NCI-H2029 (cell line): ENCODE measurements at regions not wholly inside any gene's neighbourhood (a gene's known extent, or its start where the extent isn't known, plus 50 kb on each side); places are given as distances from the start of the nearest gene placed in this dataset.
"Not testable (repeated sequence)": the region's sequence is repeated elsewhere in the genome, so short reads cannot be mapped to it uniquely, and the experiment has no call there.

Experiments
- DNase-seq: peaks from one replicate; lab custom pipeline; 2025; lab: John Stamatoyannopoulos, UW

DNA sequence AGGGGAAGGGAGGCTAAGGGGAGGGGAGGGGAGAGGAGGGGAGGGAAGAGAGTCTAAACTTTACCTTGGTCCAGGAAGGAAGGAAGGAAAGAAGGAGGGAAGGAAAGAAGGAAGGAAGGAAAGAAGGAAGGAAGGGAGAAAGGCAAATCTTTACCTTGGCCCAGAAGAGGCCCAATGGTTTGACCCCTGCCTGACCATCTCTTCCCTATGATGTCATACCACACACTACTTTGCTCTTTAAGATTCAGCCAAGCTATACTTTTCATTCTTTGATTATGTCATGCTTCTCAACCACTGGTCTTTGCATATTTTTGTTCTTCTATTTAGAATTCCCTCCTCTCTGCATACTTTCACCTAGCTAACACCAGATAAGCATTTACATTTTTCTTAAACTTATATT is 1077.5 kb downstream of the PCDH9 start:
- DNase-seq = no peak

DNA sequence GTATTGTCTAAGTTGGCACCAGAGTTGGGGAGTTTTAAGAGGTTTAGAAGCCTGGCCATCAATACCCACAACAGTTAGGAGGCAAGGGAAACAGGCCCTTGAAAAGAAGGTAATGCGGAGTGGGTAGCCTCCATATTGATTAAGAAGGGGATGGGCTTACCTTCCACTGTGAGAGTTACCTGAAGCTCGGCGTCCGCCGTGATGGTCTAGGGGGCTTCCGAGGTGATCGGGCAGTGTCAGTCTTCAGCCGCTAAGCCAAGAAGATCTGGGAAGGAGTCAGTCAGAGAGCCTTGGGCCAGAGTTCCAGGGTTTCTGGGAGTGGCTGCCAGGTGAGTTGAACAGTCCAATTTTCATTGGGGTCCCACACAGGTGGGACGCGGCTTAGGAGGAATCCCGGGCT is 1085.8 kb downstream of the PCDH9 start:
- not testable (repeated sequence) for DNase-seq

DNA sequence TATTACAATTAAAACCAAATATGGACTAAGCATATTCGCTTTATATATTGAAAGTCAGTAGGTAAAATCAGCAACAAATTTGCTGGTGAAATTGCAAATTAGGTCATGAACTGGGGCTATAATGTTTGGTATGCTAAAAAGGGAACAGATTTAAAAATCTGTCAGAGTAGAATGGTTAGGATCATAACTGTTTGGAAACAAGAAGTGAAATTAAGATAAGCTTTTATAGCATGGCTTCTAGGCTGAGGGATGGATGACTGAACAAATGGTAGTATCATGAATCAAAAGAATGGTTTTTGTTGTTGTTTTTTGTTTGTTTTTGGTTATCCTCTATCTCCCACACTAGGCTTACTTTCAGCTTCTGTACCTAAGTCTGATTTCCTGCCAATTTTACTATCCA is 1090.4 kb downstream of the PCDH9 start:
- DNase-seq = no peak

DNA sequence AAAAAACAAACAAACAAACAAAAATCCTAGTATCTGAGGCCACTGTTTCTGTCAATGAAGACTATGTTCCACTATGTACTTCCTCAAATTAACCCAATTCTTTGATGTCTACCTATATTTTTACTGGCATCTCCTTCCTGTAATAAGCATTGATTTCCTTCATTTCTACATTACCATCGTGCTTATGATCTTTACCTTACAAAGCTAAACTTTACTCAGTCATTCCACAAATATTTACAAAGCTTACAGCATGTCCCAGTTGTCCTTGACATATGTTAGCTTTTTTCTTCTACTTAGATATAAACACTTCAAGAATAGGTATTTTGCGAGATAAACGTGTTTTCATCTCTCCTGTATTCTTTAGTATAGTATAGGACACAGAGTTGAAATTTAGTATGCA is 1090.9 kb downstream of the PCDH9 start:
- DNase-seq = no peak

DNA sequence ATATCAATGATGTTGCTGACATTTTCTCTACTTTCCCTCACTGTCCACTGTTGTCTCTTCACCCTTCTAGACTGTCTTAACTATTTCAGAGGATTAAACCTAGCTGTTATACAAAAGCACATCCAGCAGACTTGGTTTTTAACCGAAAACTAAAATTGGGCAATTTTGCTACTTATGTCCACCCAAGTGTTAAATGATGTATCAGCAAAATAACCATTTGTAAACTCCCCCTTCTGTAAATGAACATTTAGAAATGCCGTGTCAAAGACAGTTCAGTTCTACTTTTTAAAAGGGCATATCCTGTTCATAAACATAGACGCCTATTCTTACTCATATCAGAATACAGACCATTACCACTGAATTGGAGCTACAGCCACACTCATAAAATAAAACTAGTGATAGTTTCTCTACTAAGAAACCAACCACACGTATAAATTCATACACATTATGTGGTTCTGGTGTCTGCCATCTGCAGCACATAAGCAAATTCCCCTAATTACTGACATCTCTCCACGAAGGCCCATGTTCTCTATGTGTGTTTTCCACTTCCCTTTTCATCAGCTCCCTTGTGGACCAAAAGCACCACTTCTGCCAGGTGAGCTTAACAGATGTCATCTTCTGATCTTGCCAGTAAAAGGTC is 1091.8 kb downstream of the PCDH9 start:
- no peak for DNase-seq

DNA sequence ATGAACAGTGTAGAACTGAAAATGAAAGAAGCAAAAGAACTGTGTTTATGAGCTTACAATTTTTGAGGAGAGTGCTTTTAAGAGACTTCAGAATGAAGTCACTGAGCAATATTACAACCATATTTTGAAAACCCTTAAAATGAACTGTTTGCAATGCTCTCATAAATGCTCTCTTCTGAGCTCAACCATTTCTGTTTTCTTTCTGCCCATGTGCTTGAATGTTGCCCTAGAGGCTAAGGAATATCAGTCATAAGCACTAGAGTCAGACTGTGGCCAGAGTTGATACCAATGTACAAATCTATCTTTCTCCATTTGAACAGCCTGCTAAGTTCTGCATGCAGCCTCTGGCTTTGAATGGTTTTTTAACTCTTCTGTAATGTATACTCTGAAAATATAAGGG is 1092.8 kb downstream of the PCDH9 start:
- DNase-seq = no peak

DNA sequence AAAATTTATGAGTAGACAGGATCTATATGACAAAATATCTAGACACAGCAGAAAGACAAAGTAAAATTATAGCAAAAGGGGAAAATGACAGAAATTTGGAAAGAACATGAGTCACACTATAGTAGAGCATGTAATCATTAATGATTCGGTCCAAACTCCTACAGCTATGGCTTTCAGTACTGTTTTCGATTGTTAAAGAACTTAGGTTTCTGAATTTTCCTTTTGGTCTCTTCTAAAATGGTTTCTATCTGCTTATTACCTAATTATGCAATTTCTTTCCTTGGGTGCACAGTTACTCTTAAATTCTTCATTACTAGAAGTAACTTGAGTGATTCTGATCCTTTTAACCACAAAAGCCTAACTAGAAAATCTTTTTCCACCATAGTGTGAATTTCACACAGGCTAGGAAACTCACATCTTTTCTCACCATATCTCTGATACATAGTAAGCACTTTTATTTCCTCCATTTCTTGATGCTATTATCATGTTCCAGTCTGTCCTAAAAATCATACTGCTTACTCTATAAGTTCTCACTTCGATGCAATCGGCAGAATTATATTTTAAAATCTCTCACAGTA is 1101.4 kb downstream of the PCDH9 start:
- no peak for DNase-seq

DNA sequence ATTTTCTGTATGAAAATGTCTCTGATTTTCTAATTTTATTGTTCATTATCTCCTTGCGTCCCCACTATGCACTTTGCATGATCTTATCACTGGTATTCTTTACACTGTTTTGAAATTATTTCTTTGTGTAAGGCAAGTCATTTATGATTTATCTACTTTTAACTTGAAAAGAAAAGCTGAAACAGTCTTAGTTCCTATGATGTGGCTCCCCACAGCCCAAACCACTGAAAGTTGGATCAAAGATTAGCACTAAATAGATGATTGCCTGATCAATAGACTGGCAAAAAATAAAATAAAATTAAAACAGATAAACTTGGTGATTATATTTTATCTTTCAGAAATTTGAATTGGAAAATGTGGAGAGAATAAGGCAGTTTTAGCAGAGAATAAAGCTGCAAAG is 1101.9 kb downstream of the PCDH9 start:
- DNase-seq = no peak

DNA sequence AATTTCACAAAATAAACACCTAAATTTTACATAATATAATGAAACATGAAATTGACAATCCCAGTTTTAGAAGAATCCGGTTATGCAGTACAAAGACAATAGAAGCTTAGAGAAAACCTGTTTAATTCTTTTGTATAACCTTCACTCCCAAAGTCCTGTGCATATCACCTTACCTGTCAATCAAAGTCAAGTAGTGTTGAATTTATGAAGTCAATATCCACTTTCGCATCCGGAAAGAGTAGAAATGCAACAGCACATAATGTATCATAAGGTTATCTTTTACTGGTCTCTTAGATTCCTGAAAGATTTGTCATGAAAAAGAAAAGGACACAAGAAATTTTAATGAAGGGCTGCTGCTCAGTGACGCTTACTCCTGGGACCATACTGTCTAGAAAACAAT is 1112.6 kb downstream of the PCDH9 start:
- DNase-seq = no peak

DNA sequence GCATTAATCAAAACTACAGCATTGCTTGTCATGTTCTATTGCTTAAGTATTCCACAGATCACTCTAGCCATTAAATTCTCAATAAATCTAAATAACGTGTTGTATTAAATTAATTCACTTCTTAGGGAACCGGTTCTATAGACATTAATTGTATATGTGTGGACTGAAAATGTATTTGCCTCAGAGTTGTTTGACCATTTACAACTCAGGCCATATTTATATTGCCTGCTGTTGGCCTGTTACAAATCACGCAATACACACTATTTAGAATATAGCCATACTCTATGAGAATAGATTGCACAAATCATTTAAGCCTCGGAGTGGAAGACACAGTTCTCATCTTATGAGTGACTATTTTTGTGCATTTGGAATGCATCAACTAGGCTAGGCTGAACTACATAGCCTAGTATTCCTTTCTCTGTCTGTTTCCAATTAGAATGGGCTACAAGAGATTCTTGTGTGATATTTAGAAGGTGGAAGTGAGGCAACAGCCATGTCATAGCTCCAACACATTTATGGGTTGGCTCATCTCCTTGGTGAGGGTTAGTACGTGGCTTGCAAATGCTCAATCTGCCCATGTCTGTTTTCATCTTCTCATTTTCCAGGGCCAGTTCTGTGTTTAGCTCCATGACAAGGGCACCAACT is 1116.1 kb downstream of the PCDH9 start:
- no peak for DNase-seq

DNA sequence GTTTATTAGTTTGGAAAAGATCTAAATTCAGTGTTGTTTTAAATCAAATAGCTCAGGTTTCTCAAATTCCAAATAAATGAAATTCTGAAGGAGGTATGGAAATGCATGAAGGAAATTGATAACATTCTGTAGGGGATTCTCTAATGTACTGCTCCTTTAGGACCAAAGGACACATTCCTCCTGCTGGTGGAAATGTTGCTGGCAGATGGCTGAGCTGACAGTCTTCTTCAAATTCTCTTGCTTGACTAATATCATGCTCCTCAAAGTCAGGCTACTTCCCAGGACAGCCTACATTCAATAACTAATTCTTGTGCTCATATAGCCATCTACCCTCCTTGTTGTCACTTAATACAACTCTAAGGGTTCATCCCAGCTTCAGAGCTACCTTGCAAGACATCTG is 1118.5 kb downstream of the PCDH9 start:
- no peak for DNase-seq

DNA sequence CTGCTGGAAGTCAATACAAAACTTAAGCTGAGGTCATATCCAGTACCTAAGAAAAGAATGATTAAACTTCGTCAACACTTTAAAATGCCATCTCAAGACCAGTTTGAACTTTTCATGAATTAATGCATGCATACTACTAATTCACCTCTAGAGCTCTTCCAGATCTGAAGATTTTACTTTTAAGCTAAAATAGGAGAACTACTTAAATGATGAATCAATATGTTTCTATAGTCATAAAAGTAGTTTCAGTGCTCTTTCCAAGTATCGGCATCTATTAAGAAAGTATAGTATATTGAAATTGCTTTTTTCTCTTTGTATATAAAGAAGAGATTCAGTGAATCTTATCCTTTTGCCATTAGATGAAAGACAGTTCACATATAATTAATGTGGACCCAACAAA is 1123.9 kb downstream of the PCDH9 start:
- no peak for DNase-seq

DNA sequence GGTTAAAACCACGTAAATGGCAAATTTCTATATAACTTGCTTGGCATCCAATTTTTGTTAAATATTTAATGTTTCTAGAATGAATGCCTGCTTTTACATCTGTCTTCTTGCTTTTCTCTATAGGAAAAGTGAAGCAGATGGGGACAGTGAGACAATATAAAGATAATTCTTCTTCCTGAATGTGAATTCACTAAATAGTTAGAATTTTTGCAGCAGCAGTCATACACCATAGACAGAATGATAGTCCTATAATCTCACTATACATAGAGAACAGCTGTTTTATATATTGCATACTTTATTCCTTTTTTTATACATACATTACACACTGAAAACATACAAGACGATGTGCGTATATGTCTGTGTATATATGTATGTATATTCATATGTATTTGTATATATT is 1127.3 kb downstream of the PCDH9 start:
- no peak for DNase-seq

DNA sequence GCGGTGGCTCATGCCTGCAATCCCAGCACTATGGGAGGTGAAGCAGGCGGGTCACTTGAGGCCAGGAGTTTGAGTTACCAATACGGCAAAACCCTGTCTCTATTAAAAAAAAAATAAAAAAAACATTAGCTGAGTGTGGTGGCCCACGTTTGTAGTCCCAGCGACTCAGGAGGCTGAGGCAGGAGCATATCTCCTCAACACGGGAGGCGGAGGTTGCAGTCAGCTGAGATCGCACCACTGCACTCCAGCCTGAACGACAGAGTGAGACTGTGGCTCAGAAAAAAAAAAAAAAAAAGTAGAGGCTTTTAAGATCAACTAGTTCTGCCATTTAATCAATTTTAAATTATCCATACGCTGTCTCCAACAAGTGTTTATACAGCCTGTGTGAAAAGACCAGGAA is 1130.3 kb downstream of the PCDH9 start:
- no peak for DNase-seq

DNA sequence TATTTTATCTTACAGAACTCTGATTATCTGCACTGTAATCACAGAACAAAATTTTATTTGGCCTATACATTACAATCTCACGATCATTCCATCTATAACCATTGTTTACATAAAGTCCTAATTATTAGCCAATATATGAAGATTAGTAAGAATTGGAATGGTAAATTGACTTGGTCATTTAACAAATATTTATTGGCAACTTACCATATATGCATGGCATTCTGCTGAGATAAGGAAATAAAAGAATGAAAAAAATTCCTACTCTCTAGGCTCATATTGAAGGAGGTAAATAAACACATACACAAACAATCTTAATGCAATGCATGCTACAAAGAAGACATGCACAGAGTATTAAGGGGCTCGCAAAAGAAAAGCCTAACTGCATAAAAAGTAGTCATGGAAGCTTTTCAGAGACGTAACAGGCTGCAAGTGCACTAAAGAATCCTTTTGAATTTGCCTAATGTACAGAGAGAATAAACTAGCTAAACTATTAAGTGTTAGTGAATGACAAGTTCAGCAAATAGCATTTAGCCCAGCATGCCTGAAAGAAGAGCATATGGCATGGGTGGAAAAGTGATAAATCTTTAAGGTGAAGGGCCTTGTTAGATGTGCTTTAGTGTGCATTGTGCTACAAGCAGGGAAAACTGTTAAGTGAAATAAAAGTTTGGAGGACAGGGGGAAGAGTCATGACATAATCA is 1131.1 kb downstream of the PCDH9 start:
- no peak for DNase-seq

DNA sequence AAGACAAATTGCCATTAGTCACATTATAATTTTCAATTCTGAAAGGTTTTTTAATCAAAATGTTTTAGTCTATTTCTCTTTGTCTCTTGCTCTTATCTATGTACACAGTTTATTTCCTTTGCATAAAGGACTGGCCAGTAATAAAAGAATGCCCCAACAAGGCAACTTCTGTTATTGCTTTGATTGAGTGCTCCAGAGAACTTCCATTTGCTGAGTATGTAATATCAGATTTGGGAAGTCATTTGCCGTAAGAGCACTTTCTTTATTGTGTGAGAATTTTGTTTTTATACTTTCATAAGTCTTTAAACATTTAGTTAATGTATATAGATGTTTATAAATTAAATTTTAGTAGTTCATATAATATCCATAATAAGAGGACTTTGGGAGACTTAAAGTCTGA is 1140.4 kb downstream of the PCDH9 start:
- DNase-seq = no peak

DNA sequence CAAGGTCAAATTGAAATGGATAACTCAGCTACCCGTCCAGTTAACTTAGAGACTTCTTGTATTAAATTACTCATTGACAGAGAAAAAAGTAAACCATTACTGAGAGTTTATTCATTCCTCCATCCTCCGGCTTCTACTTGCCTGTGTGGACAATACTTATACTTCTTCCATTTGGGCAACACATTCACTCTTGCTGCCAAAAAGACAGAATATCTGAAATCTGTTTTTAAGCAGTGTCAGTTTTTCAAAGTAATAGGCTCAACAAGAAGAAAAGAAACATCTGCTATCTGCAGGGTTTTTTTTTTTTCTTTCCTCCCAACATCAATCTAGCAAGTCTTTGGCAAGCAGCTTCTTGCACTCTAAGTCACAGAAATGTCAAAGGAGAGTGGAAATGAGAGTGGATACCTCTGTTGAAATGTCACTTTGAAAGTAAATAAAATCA is 1142.8 kb downstream of the PCDH9 start:
- DNase-seq = no peak

DNA sequence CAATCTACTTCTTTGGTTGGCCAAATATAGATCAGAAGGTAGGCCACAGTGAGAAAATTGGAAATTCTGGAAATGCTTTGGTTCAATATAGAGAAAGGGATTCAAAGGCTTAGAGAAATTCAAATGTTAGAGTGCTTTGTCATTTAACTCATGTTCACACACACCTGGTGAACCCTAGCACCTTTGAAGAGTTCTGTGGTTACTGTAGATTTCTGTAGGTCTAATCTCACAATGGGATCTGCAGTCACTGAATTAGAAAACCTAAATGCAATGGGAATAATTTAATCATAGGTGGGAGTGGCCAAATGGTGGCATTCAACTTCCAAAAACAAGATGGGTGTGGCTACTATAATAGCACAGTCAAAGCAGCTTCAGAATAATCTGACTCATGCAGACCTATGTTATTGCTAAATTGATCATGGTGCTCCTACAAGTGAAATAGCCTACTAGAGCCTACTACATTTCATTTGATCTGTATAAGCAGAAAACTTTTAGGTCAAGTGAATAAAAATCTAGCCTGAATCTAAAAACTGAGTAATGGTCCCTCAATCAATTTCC is 1152.9 kb downstream of the PCDH9 start:
- DNase-seq = no peak

DNA sequence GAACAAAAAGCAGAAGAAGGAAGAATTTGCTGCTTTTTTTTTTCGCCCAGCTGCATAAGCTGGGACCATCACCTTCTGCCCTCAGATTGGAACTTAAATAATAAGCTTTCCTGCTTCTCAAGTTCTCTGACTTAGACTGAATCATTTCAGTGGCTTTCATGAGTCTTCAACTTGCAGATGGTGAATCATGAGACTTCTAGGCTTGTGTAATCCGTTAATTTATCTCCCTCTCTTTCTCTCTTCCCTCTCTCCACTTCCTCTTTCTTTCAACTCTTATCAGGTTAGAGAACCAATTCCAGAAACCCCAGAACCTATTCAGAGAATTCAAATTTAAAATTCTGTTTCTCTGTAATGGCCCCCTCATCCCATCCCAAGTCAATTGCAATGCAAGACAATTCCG is 1153.7 kb downstream of the PCDH9 start:
- no peak for DNase-seq

DNA sequence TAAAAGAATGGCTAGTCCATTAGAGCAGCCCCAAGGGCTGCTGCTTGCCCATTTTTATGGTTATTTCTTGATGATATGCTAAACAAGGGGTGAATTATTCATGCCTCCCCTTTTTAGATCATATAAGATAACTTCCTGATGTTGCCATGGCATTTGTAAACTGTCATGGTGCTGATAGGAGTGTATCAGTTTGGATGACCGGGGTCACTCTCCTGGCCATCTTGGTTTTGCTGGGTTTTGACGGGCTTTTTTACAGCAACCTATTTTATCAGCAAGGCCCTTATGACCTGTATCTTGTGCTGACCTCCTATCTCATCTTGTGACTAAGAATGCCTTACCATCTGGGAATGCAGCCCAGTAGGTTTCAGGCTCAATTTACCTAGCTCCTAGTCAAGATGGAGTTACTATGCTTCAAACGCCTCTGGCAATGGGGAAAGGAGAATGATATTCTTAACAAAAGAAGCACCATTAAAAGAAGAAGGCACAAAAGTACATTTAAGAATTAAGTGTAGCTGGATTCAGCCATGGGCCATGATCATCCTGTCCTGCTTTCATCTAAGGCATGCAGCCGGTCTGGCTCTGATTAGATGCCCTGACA is 1156.0 kb downstream of the PCDH9 start:
- DNase-seq = no peak

DNA sequence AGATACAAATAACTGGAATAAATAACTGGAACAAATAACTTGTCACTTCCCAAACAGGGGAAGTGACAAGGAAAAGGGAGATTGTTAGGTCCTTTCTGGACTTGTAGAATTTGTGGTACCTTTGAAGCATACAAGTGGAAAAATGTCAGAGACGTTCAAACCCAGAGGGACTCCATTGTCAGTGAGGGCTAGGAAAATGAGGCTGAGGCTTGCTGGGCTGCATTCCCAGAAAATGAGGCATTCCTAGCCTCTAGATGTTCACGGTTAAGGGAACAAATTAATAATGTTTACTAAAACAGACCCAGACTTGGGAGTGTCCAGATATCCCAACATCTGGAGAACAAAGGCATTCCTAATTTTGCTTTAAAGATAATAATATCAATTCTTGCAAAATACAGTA is 1158.0 kb downstream of the PCDH9 start:
- not testable (repeated sequence) for DNase-seq

DNA sequence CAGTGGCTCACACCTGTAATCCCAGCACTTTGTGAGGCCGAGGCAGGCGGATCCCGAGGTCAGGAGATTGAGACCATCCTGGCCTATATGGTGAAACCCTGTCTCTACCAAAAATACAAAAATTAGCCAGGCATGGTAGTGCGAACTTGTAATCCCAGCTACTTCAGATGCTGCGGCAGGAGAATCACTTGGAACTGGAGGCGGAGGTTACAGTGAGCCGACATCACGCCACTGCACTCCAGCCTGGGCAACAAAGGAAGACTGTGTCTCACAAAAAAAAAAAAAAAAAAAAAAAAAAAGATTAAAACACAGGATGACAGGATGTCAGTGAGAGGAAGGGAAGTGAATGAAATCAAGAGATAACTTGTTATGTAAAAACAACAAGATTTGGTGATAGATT is 1158.5 kb downstream of the PCDH9 start:
- DNase-seq = no peak
